OCI-LY1 (cell line): ENCODE measurements at regions not wholly inside any gene's neighbourhood (a gene's known extent, or its start where the extent isn't known, plus 50 kb on each side); places are given as distances from the start of the nearest gene placed in this dataset.

ENCODE experiments used
- H2AFZ ChIP-seq: fragments of 200-600 bp; sonication (generic), shearing (Covaris generic); 2 replicates; pipeline ENCODE4 v1.6.0; 2014; ENCODE audit warnings: antibody characterized with exemption, mild to moderate bottlenecking, low read length
- H3F3A ChIP-seq: fragments of 200-600 bp; sonication (generic), shearing (Covaris generic); 2 replicates; pipeline ENCODE4 v1.6.0; 2014; ENCODE audit warnings: mild to moderate bottlenecking, antibody characterized with exemption, low read length, moderate library complexity; ENCODE audit not compliant: insufficient read depth
- H3K27ac ChIP-seq: fragments of 200-600 bp; sonication (generic); 2 replicates; pipeline ENCODE4 v1.5.1; 2014; ENCODE audit warnings: low read length, mixed run types, mild to moderate bottlenecking, low read depth; ENCODE audit not compliant: poor library complexity, severe bottlenecking
- H3K27me3 ChIP-seq: fragments of 200-600 bp; sonication (generic); 2 replicates; pipeline ENCODE4 v1.6.0; 2014; ENCODE audit warnings: antibody characterized with exemption, mild to moderate bottlenecking, low read length, moderate library complexity; ENCODE audit not compliant: insufficient read depth
- H3K36me3 ChIP-seq: fragments of 200-600 bp; sonication (generic); 2 replicates; pipeline ENCODE4 v1.6.1; 2014; ENCODE audit warnings: mild to moderate bottlenecking, antibody characterized with exemption, low read length, moderate library complexity, mixed read lengths; ENCODE audit not compliant: insufficient read depth
- H3K4me1 ChIP-seq: fragments of 200-600 bp; sonication (generic); 2 replicates; pipeline ENCODE4 v1.5.1; 2014; ENCODE audit warnings: mild to moderate bottlenecking, low read length, moderate library complexity; ENCODE audit not compliant: insufficient read depth, severe bottlenecking
- H3K4me2 ChIP-seq: fragments of 200-600 bp; sonication (generic), shearing (Covaris generic); 2 replicates; pipeline ENCODE4 v1.6.1; 2014; ENCODE audit warnings: low read length
- H3K4me3 ChIP-seq: fragments of 200-600 bp; sonication (generic); 2 replicates; pipeline ENCODE4 v1.5.1; 2014; ENCODE audit warnings: low read length, low read depth, mild to moderate bottlenecking, mixed read lengths; ENCODE audit not compliant: poor library complexity, severe bottlenecking
- H3K79me2 ChIP-seq: fragments of 200-600 bp; shearing (Covaris generic); 2 replicates; pipeline ENCODE4 v1.6.1; 2016; ENCODE audit warnings: mixed run types, low read length, mixed read lengths; ENCODE audit not compliant: insufficient read depth
- H3K9ac ChIP-seq: fragments of 200-600 bp; sonication (generic), shearing (Covaris generic); 2 replicates; pipeline ENCODE4 v1.6.1; 2014; ENCODE audit warnings: mild to moderate bottlenecking, low read length, mixed read lengths
- H3K9me2 ChIP-seq: fragments of 200-600 bp; sonication (generic), shearing (Covaris generic); 2 replicates; pipeline ENCODE4 v1.6.1; 2014; ENCODE audit warnings: low read depth, mild to moderate bottlenecking, low read length, mixed read lengths
- H3K9me3 ChIP-seq: fragments of 200-600 bp; shearing (Covaris generic); 2 replicates; pipeline ENCODE4 v1.6.1; 2014; ENCODE audit warnings: low read length, mixed read lengths
- H4K20me1 ChIP-seq: fragments of 200-600 bp; sonication (generic), shearing (Covaris generic); 2 replicates; pipeline ENCODE4 v1.6.0; 2016; ENCODE audit warnings: mild to moderate bottlenecking, low read length; ENCODE audit not compliant: insufficient read depth
- CTCF ChIP-seq: fragments of 200-600 bp; sonication (generic), shearing (Covaris generic); IDR thresholded peaks from 2 replicates; pipeline ENCODE4 v1.5.1; 2017; ENCODE audit warnings: mild to moderate bottlenecking, antibody characterized with exemption, low read length, moderate library complexity, mixed read lengths
- EZH2 ChIP-seq: fragments of 200-600 bp; sonication (generic), shearing (Covaris generic); IDR thresholded peaks from 2 replicates; pipeline ENCODE4 v1.8.0; 2017; ENCODE audit warnings: borderline replicate concordance, mixed run types, mild to moderate bottlenecking, antibody characterized with exemption, low read length, moderate library complexity, mixed read lengths

DNA sequence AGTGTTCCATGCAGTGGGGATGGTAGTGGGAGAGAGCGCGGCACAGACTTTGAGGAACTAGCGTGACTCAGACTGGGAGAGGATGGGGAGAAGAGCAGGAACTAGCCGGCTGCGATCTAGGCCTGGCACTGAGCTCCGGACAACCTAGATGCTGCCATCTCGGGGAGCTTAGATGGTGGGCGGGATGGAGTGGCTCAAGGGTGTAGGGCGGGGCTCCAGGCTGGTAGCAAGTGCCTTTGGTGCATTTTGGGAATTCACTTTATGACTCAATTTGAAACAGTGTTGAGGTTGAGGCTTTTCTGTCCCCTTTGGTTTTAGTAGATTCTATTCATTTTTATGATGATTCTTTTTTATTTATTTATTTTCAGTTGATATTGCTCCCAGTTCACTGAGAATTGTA lies 185.3 kb upstream of the GPR26 start:
- H3K9me2 ChIP-seq = no peaks in the 10 kb centered on the region
- no peaks in the 10 kb centered on the region for H3K79me2 ChIP-seq
- H3K4me3 ChIP-seq = no peak overlapping the region
- no peak for TF ChIP-seq CTCF
- TF ChIP-seq EZH2 = no peak
- no peaks in the 10 kb centered on the region for H3K9me3 ChIP-seq
- H3K4me1 ChIP-seq = no peaks in the 10 kb centered on the region
- H3F3A ChIP-seq = no peaks in the 10 kb centered on the region
- no peaks in the 10 kb centered on the region for H4K20me1 ChIP-seq
- no peak overlapping the region for H2AFZ ChIP-seq
- H3K4me2 ChIP-seq = no peak overlapping the region
- no peak overlapping the region for H3K27ac ChIP-seq
- no peak overlapping the region for H3K9ac ChIP-seq
- no peaks in the 10 kb centered on the region for H3K36me3 ChIP-seq
- H3K27me3 ChIP-seq = no peaks in the 10 kb centered on the region

GRCh38 chr10:123484722-123485121 lies 181.4 kb upstream of the GPR26 start:
- H3K4me1 ChIP-seq = no peaks in the 10 kb centered on the region
- no peaks in the 10 kb centered on the region for H3K9me2 ChIP-seq
- no peaks in the 10 kb centered on the region for H3F3A ChIP-seq
- no peak for TF ChIP-seq EZH2
- H3K4me2 ChIP-seq = no peak overlapping the region
- no peaks in the 10 kb centered on the region for H4K20me1 ChIP-seq
- H3K9ac ChIP-seq = no peak overlapping the region
- no peak overlapping the region for H2AFZ ChIP-seq
- H3K27me3 ChIP-seq = no peaks in the 10 kb centered on the region
- H3K9me3 ChIP-seq = no peaks in the 10 kb centered on the region
- no peak overlapping the region for H3K27ac ChIP-seq
- H3K4me3 ChIP-seq = no peak overlapping the region
- H3K36me3 ChIP-seq = no peaks in the 10 kb centered on the region
- no peaks in the 10 kb centered on the region for H3K79me2 ChIP-seq

GRCh38 chr10:123485341-123485960 lies 180.7 kb upstream of the GPR26 start:
- Histone ChIP-seq H3K9me3 (no peaks in the 10 kb centered on the region), H2AFZ (no peak overlapping the region), H3K27me3 (no peaks in the 10 kb centered on the region), H3K79me2 (no peaks in the 10 kb centered on the region), H3K4me2 (no peak overlapping the region), H3K9me2 (no peaks in the 10 kb centered on the region), H3F3A (no peaks in the 10 kb centered on the region), H3K4me3 (no peak overlapping the region), H4K20me1 (no peaks in the 10 kb centered on the region), H3K27ac (no peak overlapping the region), H3K36me3 (no peaks in the 10 kb centered on the region), H3K9ac (no peak overlapping the region), H3K4me1 (no peaks in the 10 kb centered on the region)
- TF ChIP-seq EZH2 = no peak
- no peak for TF ChIP-seq CTCF

GRCh38 chr10:123488436-123488835 lies 177.7 kb upstream of the GPR26 start:
- Histone ChIP-seq H3K27ac (no peak overlapping the region), H2AFZ (no peak overlapping the region), H3K4me2 (no peak overlapping the region), H4K20me1 (no peaks in the 10 kb centered on the region), H3K9me2 (no peaks in the 10 kb centered on the region), H3K4me1 (no peaks in the 10 kb centered on the region), H3K9ac (no peak overlapping the region), H3K9me3 (no peaks in the 10 kb centered on the region), H3K4me3 (no peak overlapping the region), H3F3A (no peaks in the 10 kb centered on the region), H3K36me3 (no peaks in the 10 kb centered on the region), H3K27me3 (no peaks in the 10 kb centered on the region), H3K79me2 (no peaks in the 10 kb centered on the region)
- TF ChIP-seq EZH2 = no peak
- no peak for TF ChIP-seq CTCF
